Tibial artery (tissue), 4 donors: ENCODE measurements at regions not wholly inside any gene's neighbourhood (a gene's known extent, or its start where the extent isn't known, plus 50 kb on each side); places are given as distances from the start of the nearest gene placed in this dataset.

ENCODE experiments used
- DNase-seq, 2 donors: peaks; one replicate each; pipeline ENCODE4 v3.0.0-alpha.2; 2019
- H3K27ac ChIP-seq, 2 donors: fragments of 200-600 bp; sonication (generic) in 1 of 2; 1 replicate in 1 of 2; 2 replicates in 1 of 2; pipeline ENCODE4 v1.5.1; 2018 to 2019; ENCODE audit warnings: mild to moderate bottlenecking in 1 of 2
- H3K27me3 ChIP-seq, 2 donors: fragments of 200-600 bp; sonication (generic) in 1 of 2; one replicate each; pipeline versions ENCODE4 v1.5.1 to v1.6.0; 2016 to 2019
- H3K36me3 ChIP-seq, 3 donors: fragments of 200-600 bp; sonication (generic) in 2 of 3; one replicate each; pipeline ENCODE4 v1.5.1; 2016 to 2019; ENCODE audit warnings: mild to moderate bottlenecking in 2 of 3
- H3K4me1 ChIP-seq, 4 donors: fragments of 200-600 bp; sonication (generic) in 2 of 4; 1 replicate in 3 of 4; 2 replicates in 1 of 4; pipeline ENCODE4 v1.5.1; 2016 to 2019
- H3K4me3 ChIP-seq, 2 donors: fragments of 200-600 bp; sonication (generic) in 1 of 2; 1 replicate in 1 of 2; 2 replicates in 1 of 2; pipeline ENCODE4 v1.5.1; 2018 to 2019; ENCODE audit warnings: mild to moderate bottlenecking in 2 of 2
- H3K9me3 ChIP-seq, 3 donors: fragments of 200-600 bp; sonication (generic) in 1 of 3; one replicate each; pipeline ENCODE4 v1.5.1; 2016 to 2019
- CTCF ChIP-seq, 2 experiments: fragments of 200-600 bp in 1 of 2; fragments of 450-650 bp in 1 of 2; IDR thresholded peaks; one replicate each; pipeline ENCODE4 v1.5.1; 2017 to 2019; ENCODE audit warnings: antibody characterized with exemption in 2 of 2, mild to moderate bottlenecking in 1 of 2, moderate library complexity in 1 of 2
- intact Hi-C: fragments of 100-400 bp; cut with DNase I; formaldehyde crosslinking; loops from one replicate; pipeline ENCODE4 v1.15.0; 2023; ENCODE audit warnings: low total_unique reads

- peaks cover 0 to 28% (median 0%) of the 10 kb centered on the region in 4 donors for H3K4me1 ChIP-seq
- no peaks in the 10 kb centered on the region for H3K36me3 ChIP-seq
- TF ChIP-seq CTCF (IDR thresholded peaks at IDR 0.05) = no peak
- no peak overlapping the region for H3K4me3 ChIP-seq
- H3K9me3 ChIP-seq = no peaks in the 10 kb centered on the region
- intact Hi-C loops = no loop called here
- H3K27me3 ChIP-seq = no peaks in the 10 kb centered on the region
- H3K27ac ChIP-seq = no peak overlapping the region
- no peak for DNase-seq
Measured at GRCh38 chr6:126534401-126534800, 194.5 kb downstream of the CENPW start.

GRCh38 chr6:126535138-126535537 is 195.2 kb downstream of the CENPW start:
- DNase-seq = no peak
- no peaks in the 10 kb centered on the region for H3K27me3 ChIP-seq
- H3K4me3 ChIP-seq = no peak overlapping the region
- intact Hi-C loops = no loop called here
- no peak for TF ChIP-seq CTCF (IDR thresholded peaks at IDR 0.05)
- H3K36me3 ChIP-seq = no peaks in the 10 kb centered on the region
- no peaks in the 10 kb centered on the region for H3K9me3 ChIP-seq
- peaks cover 0 to 26% (median 0%) of the 10 kb centered on the region in 4 donors for H3K4me1 ChIP-seq
- no peak overlapping the region for H3K27ac ChIP-seq

- Histone ChIP-seq H3K27ac (no peak overlapping the region), H3K4me1 (peaks cover 0 to 22% (median 0%) of the 10 kb centered on the region in 4 donors), H3K36me3 (no peaks in the 10 kb centered on the region), H3K4me3 (no peak overlapping the region), H3K27me3 (no peaks in the 10 kb centered on the region), H3K9me3 (no peaks in the 10 kb centered on the region)
- no peak for TF ChIP-seq CTCF (IDR thresholded peaks at IDR 0.05)
- DNase-seq = no peak
- intact Hi-C loops = no loop called here
Measured at GRCh38 chr6:126535595-126535994, 195.7 kb downstream of the CENPW start.

GRCh38 chr6:126537061-126537816 is 197.3 kb downstream of the CENPW start:
- H3K4me1 ChIP-seq = peaks cover 0 to 15% (median 0%) of the 10 kb centered on the region in 4 donors
- no peak overlapping the region for H3K27ac ChIP-seq
- no peak overlapping the region for H3K4me3 ChIP-seq
- DNase-seq = no peak
- H3K9me3 ChIP-seq = no peaks in the 10 kb centered on the region
- intact Hi-C loops = no loop called here
- H3K27me3 ChIP-seq = no peaks in the 10 kb centered on the region
- H3K36me3 ChIP-seq = no peaks in the 10 kb centered on the region
- TF ChIP-seq CTCF (IDR thresholded peaks at IDR 0.05) = no peak

- no peak overlapping the region for H3K4me3 ChIP-seq
- no peak overlapping the region for H3K27ac ChIP-seq
- TF ChIP-seq CTCF (IDR thresholded peaks at IDR 0.05) = no peak
- intact Hi-C loops = no loop called here
- no peaks in the 10 kb centered on the region for H3K27me3 ChIP-seq
- peaks cover 0 to 15% (median 0%) of the 10 kb centered on the region in 4 donors for H3K4me1 ChIP-seq
- no peaks in the 10 kb centered on the region for H3K36me3 ChIP-seq
- no peaks in the 10 kb centered on the region for H3K9me3 ChIP-seq
- no peak for DNase-seq
Measured at GRCh38 chr6:126539022-126539421, 199.1 kb downstream of the CENPW start.
